ENCODE measurements at regions not wholly inside any gene's neighbourhood (a gene's known extent, or its start where the extent isn't known, plus 50 kb on each side); places are given as distances from the start of the nearest gene placed in this dataset.
"Not testable (repeated sequence)": the region's sequence is repeated elsewhere in the genome, so short reads cannot be mapped to it uniquely, and the experiment has no call there.

DNA sequence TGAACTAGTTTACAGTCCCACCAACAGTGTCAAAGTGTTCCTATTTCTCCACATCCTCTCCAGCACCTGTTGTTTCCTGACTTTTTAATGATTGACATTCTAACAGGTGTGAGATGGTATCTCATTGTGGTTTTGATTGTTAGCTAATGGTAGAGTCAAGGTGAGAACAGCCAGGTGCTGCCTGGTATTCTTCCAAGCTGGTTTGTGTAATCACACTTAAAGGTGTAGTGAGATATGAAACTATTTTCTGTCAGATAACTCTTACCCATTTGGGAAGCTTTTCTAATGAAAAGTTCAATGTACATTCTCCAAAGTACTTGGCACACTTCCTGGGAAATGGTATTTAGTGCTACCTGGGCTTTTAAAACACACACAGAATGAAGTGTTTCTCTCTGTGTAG, 343.3 kb upstream of the OR4C13 start:
- TF ChIP-seq, protein P1, sequence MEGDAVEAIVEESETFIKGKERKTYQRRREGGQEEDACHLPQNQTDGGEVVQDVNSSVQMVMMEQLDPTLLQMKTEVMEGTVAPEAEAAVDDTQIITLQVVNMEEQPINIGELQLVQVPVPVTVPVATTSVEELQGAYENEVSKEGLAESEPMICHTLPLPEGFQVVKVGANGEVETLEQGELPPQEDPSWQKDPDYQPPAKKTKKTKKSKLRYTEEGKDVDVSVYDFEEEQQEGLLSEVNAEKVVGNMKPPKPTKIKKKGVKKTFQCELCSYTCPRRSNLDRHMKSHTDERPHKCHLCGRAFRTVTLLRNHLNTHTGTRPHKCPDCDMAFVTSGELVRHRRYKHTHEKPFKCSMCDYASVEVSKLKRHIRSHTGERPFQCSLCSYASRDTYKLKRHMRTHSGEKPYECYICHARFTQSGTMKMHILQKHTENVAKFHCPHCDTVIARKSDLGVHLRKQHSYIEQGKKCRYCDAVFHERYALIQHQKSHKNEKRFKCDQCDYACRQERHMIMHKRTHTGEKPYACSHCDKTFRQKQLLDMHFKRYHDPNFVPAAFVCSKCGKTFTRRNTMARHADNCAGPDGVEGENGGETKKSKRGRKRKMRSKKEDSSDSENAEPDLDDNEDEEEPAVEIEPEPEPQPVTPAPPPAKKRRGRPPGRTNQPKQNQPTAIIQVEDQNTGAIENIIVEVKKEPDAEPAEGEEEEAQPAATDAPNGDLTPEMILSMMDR (IDR thresholded peaks at IDR 0.05) = not testable (repeated sequence)
- not testable (repeated sequence) for TF ChIP-seq SMC3 (IDR thresholded peaks at IDR 0.05; ENCODE audit: low read depth, low read length); RAD21 (IDR thresholded peaks at IDR 0.05; ENCODE audit: low read length); RCOR1 (IDR thresholded peaks at IDR 0.05; ENCODE audit: low read length)
- TF ChIP-seq, protein P2, sequence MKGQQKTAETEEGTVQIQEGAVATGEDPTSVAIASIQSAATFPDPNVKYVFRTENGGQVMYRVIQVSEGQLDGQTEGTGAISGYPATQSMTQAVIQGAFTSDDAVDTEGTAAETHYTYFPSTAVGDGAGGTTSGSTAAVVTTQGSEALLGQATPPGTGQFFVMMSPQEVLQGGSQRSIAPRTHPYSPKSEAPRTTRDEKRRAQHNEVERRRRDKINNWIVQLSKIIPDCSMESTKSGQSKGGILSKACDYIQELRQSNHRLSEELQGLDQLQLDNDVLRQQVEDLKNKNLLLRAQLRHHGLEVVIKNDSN (IDR thresholded peaks at IDR 0.05; ENCODE audit: borderline replicate concordance, low read depth) = not testable (repeated sequence)

Data from SK-N-SH (cell line).